Keratinocyte (primary cell): ENCODE measurements at regions not wholly inside any gene's neighbourhood (a gene's known extent, or its start where the extent isn't known, plus 50 kb on each side); places are given as distances from the start of the nearest gene placed in this dataset.

Experiments used
- DNase-seq: peaks from one replicate; pipeline ENCODE4 v3.0.0-alpha.2; 2011; ENCODE audit warnings: low read depth, missing footprints, low spot score
- FAIRE-seq: peaks from 2 replicates; lab custom pipeline; 2011; peaks lifted over from hg19 to GRCh38; lab: Jason Lieb, UNC
- H2AFZ ChIP-seq: 2 replicates; pipeline ENCODE4 v1.6.0; 2012; ENCODE audit warnings: low read length, control low read depth, inconsistent platforms; ENCODE audit not compliant: control insufficient read depth
- H3K27ac ChIP-seq: 2 replicates; pipeline ENCODE4 v1.5.1; 2011; ENCODE audit warnings: low read length; ENCODE audit not compliant: control insufficient read depth, insufficient read depth
- H3K27me3 ChIP-seq: 3 replicates; pipeline ENCODE4 v1.6.0; 2011; ENCODE audit warnings: low read length; ENCODE audit not compliant: control insufficient read depth, insufficient read depth; ENCODE audit errors: extremely low read depth
- H3K36me3 ChIP-seq, 2 experiments: 2 replicates in 1 of 2; 3 replicates in 1 of 2; pipeline ENCODE4 v1.5.1; 2011; ENCODE audit warnings: low read length in 2 of 2, mild to moderate bottlenecking in 1 of 2; ENCODE audit not compliant: control insufficient read depth in 2 of 2, insufficient read depth in 2 of 2; ENCODE audit errors: extremely low read depth in 1 of 2
- H3K4me1 ChIP-seq: 3 replicates; pipeline ENCODE4 v1.5.1; 2011; ENCODE audit warnings: low read length; ENCODE audit not compliant: control insufficient read depth, insufficient read depth; ENCODE audit errors: extremely low read depth
- H3K4me2 ChIP-seq: 3 replicates; pipeline ENCODE4 v1.6.0; 2011; ENCODE audit warnings: low read depth, low read length; ENCODE audit not compliant: control insufficient read depth, insufficient read depth; ENCODE audit errors: extremely low read depth
- H3K4me3 ChIP-seq, 3 experiments: fragments of 200-600 bp in 1 of 3; sonication (generic) in 1 of 3; 2 replicates in 2 of 3; 3 replicates in 1 of 3; pipeline ENCODE4 v1.5.1; 2011 to 2016; ENCODE audit warnings: low read length in 3 of 3, mild to moderate bottlenecking in 3 of 3, control low read depth in 2 of 3, inconsistent platforms in 1 of 3, low read depth in 1 of 3, mixed read lengths in 1 of 3, mixed run types in 1 of 3, moderate library complexity in 1 of 3; ENCODE audit not compliant: control insufficient read depth in 2 of 3, insufficient read depth in 2 of 3; ENCODE audit errors: extremely low read depth in 1 of 3
- H3K79me2 ChIP-seq: 2 replicates; pipeline ENCODE4 v1.6.0; 2012; ENCODE audit warnings: low read length; ENCODE audit not compliant: control insufficient read depth, insufficient read depth
- H3K9ac ChIP-seq: 3 replicates; pipeline ENCODE4 v1.6.0; 2011; ENCODE audit warnings: low read length; ENCODE audit not compliant: control insufficient read depth, insufficient read depth; ENCODE audit errors: extremely low read depth
- H3K9me1 ChIP-seq: 3 replicates; pipeline ENCODE4 v1.6.0; 2011; ENCODE audit warnings: low read length; ENCODE audit not compliant: control insufficient read depth, insufficient read depth; ENCODE audit errors: extremely low read depth
- H3K9me3 ChIP-seq: 2 replicates; pipeline ENCODE4 v1.5.1; 2012; ENCODE audit warnings: low read depth, low read length; ENCODE audit not compliant: control insufficient read depth
- H4K20me1 ChIP-seq: 3 replicates; pipeline ENCODE4 v1.6.0; 2011; ENCODE audit warnings: low read length; ENCODE audit not compliant: control insufficient read depth, insufficient read depth; ENCODE audit errors: extremely low read depth
- CTCF ChIP-seq, 3 experiments: IDR thresholded peaks in 1 of 3; conservative IDR thresholded peaks in 1 of 3; optimal IDR thresholded peaks in 1 of 3; 2 replicates in 2 of 3; 3 replicates in 1 of 3; pipeline versions ENCODE3 to v1.5.1; 2011; ENCODE audit warnings: low read length in 3 of 3, mild to moderate bottlenecking in 3 of 3, moderate library complexity in 2 of 3, control low read depth in 1 of 3, inconsistent platforms in 1 of 3; ENCODE audit not compliant: insufficient read depth in 2 of 3; ENCODE audit errors: extremely low read depth in 1 of 3
- EZH2 ChIP-seq: IDR thresholded peaks from one replicate; pipeline ENCODE4 v1.6.1; 2012; ENCODE audit warnings: inconsistent platforms, mild to moderate bottlenecking, low read length, moderate library complexity
- dilution Hi-C: fragments of 300-500 bp; cut with MboI; formaldehyde crosslinking; loops from one replicate; pipeline ENCODE4 v1.7.0; 2020; ENCODE audit warnings: low sequenced_read_pairs; ENCODE audit not compliant: extremely low pct_ligation_motif_present

GRCh38 chr10:111766464-111766863, 417.1 kb downstream of the GPAM start:
- H3K27me3 ChIP-seq: no peaks in the 10 kb centered on the region
- H3K9me3 ChIP-seq: no peaks in the 10 kb centered on the region
- no peak overlapping the region for H3K9ac ChIP-seq
- no peak for FAIRE-seq
- no peak overlapping the region for H3K27ac ChIP-seq
- no peaks in the 10 kb centered on the region for H3K4me1 ChIP-seq
- dilution Hi-C loops: loop anchor here (25.0 kb wide), 1 partner anchor 371 kb away; no protein-coding TSS in a partner anchor
- no peak for DNase-seq
- H3K79me2 ChIP-seq: no peaks in the 10 kb centered on the region
- H3K4me2 ChIP-seq: no peak overlapping the region
- H4K20me1 ChIP-seq: no peaks in the 10 kb centered on the region
- TF ChIP-seq EZH2 (no peak), CTCF (optimal IDR thresholded peaks at IDR 0.05 in 1 of 3, IDR thresholded peaks at IDR 0.05 in 1 of 3, conservative IDR thresholded peaks at IDR 0.05 in 1 of 3; ENCODE audit: extremely low read depth in 1 of 3, insufficient read depth in 2 of 3, low read length in 3 of 3) (no peak)
- H3K4me3 ChIP-seq: no peak overlapping the region
- H3K9me1 ChIP-seq: no peaks in the 10 kb centered on the region
- H2AFZ ChIP-seq: no peak overlapping the region
- no peaks in the 10 kb centered on the region for H3K36me3 ChIP-seq

GRCh38 chr10:111767661-111768060, 415.9 kb downstream of the GPAM start:
- H3K9ac ChIP-seq: no peak overlapping the region
- no peaks in the 10 kb centered on the region for H3K79me2 ChIP-seq
- FAIRE-seq: no peak

More at GRCh38 chr10:111767661-111768060, 415.9 kb downstream of the GPAM start:
- no peaks in the 10 kb centered on the region for H3K4me1 ChIP-seq
- no peaks in the 10 kb centered on the region for H3K9me1 ChIP-seq
- H3K27ac ChIP-seq: no peak overlapping the region
- no peak for DNase-seq
- dilution Hi-C loops: loop anchor here (25.0 kb wide), 1 partner anchor 370 kb away; no protein-coding TSS in a partner anchor
- H3K4me3 ChIP-seq: no peak overlapping the region
- H3K27me3 ChIP-seq: no peaks in the 10 kb centered on the region
- H3K36me3 ChIP-seq: no peaks in the 10 kb centered on the region
- no peaks in the 10 kb centered on the region for H3K9me3 ChIP-seq
- no peak overlapping the region for H2AFZ ChIP-seq
- no peaks in the 10 kb centered on the region for H4K20me1 ChIP-seq
- TF ChIP-seq EZH2 (no peak), CTCF (optimal IDR thresholded peaks at IDR 0.05 in 1 of 3, IDR thresholded peaks at IDR 0.05 in 1 of 3, conservative IDR thresholded peaks at IDR 0.05 in 1 of 3; ENCODE audit: extremely low read depth in 1 of 3, insufficient read depth in 2 of 3, low read length in 3 of 3) (no peak)
- no peak overlapping the region for H3K4me2 ChIP-seq
